ENCODE measurements at regions not wholly inside any gene's neighbourhood (a gene's known extent, or its start where the extent isn't known, plus 50 kb on each side); places are given as distances from the start of the nearest gene placed in this dataset.
A peak's percentile ranks its signal among the peaks of the same experiment; 100 is the strongest.

DNA sequence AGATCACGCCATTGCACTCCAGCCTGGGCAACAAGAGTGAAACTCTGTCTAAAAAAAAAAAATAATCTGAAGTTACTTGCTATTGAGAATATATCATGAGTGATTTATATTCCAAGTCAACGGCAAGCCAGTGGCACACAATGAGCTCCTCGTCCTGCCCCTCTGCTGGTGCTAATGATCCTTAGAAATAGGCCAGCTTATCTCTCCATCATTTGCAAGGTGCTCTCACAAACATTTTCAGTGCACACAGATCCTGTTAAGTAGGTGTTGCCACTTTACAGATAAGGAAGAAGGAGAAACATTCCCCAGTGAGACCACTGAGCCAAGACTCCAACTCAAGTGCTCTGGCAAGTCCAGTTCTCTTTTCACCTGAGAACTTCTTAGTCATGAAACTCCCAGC is 91.3 kb upstream of the GPR45 start:
- intact Hi-C loops (cut with DNase I): no loop called here
- DNase-seq: no peak

DNA sequence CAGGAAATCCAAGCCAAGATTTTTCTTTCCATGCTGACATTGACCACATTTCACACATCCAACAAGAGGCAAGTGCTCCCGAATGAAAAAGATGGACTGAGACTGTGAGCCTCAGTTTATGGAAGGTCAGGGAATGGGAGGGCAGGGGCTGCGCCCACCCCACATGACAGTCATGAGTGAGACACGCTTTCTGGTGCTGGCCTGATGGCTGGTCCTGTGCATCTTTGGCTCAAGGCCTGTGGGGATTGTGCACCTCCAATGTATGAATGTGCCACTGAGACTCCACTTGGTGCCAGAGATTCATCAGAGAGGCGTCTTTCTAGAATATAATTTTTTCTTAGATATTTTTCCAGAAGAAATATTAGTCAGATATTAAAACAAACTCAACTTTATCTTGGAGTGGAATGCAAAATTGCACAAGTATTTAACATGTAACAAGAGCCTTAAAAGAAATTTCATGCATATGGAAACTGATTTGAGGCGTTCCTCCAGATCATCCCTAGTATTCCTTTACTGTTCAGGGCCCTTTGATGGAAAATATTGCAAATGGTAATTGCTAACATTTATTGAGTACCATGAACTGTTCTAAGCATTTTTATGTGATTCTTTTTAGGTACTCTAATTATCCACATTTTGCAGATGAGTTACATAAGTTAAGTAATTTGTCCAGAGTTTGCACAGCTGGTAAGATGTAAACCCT is 87.3 kb upstream of the GPR45 start:
- DNase-seq: no peak
- intact Hi-C loops (cut with DNase I): no loop called here

DNA sequence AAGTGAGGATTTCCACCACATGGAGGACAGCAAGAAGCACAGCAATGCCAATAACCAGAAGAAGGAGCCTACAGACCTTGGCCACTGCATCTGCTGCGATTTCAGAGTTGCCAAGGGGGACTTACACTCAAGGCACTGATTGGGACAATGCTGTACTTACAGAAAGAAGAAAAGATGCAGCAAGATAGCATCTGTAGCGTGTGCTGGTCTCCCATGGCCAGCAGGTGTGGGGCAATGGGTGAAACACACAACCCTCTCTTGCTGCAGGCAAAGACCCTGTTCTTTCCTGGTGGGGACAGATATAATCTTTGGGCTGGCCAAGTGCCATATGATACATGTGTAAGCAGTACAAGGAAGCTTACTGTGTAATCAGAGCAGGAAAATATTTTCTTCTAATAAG is 85.4 kb upstream of the GPR45 start:
- intact Hi-C loops (cut with DNase I): no loop called here
- no peak for DNase-seq

DNA sequence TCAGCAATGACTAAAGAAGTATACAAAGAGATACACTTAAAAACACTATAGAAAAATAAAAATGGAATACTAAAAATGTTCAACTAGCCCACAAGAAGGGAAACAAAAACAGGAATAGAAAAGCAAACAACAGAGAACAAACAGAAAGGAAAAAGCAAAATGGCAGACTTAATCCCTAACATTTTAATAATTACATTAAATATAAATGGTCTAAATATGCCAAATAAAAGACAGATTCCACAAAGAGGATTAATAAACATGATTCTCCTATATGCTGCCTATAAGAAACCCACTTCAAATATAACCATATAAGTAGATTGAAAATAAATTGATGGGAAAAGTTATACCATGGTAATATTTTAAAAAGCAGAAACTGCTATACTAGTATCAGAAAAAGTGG is 83.5 kb upstream of the GPR45 start:
- no peak for DNase-seq
- intact Hi-C loops (cut with DNase I): no loop called here

DNA sequence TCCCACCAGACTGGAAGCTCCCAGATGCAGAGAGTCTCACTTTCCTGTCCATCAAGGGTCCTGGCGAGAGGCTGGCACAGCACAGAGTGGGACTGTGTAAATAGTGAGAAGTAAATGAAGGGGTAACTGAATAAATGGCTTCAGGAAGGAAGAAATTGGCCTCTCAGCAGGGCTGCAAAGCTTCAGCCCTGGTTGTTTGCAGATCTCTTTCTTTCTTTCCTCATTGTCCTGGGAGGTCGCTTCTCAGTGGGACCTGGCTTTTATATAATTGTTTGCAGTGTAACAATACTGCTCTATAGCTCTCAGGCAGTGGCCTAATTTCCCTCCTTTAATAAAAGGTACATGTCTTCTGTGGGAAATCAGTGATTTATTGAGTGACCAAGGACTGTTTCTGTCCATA is 74.9 kb upstream of the GPR45 start:
- intact Hi-C loops (cut with DNase I): no loop called here
- DNase-seq: no peak

DNA sequence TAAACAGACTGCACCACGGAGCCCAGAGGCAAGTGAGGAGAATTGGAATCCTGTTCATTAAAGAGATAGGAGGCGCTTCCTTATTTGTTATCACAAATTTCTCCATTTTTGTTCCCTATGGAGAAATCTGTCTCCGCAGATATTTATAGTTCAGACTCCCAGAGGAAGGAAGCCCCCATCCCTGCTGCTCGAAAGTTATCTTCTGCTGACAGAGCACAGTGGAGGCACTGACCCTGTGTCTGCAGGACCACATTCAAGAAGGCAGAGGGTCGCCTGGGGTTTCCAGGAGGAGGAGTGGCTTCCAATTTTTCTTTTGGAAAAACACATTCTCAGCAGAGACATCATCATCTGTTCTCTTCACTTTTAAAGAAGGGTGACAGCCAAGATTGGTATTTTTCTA is 73.0 kb upstream of the GPR45 start:
- no peak for DNase-seq
- intact Hi-C loops (cut with DNase I): no loop called here

DNA sequence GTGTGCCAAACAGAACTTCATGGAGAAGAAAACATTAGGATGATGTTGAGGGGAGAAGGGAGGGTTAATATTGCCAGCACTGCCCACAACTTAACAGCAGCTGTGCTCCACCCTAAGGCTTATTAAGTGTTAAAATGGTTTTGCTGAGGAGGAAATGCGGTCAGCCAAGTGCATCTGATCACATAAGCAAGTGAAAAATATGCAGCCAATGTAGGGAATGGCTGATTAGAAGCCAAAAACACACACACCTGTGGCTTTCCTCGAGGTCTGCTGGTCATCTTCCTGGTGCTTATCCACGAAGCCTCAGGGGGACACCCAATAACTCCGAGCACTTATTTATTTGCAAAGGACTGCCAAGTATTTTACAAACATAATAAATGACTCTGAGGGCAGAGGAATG is 66.3 kb upstream of the GPR45 start:
- intact Hi-C loops (cut with DNase I): no loop called here
- no peak for DNase-seq

DNA sequence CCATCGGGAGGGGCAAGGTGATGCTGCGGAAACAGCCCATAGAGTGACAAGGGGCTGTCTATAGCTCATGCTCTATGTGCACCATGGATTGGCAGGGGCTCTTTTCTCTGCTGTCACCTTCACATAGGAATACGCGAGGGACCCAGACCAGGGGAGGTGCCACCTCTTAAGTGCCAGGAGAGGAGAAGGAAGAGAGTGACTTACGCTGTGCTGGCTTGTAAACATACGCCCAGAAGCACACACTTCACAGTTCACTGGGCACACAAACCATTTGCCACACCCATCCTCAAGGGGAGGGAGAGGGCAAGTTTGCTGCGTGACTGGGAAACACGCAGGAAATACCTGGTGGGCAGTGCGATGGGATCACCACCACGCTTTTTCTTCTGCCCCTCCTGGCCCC is 65.1 kb upstream of the GPR45 start:
- DNase-seq: no peak
- intact Hi-C loops (cut with DNase I): no loop called here

DNA sequence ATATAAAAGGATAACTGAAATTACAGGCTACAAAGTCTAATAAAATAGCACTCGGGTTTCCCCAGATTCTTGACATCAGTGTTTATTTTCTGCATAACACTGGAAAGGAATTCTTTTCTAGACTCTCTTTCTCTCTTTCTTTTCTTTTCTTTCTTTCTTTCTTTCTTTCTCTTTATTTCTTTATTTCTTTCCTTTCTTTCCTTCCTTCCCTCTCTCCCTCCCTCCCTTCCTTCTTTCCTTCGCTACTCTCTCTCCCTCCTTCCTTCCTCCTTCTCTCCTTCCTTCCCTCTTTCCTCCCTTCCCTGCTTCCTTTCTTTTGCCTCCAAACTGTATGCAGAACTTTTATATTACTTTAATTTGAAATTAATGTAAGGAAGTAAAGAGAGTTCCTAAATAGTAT is 64.5 kb upstream of the GPR45 start:
- intact Hi-C loops (cut with DNase I): no loop called here
- DNase-seq: no peak

DNA sequence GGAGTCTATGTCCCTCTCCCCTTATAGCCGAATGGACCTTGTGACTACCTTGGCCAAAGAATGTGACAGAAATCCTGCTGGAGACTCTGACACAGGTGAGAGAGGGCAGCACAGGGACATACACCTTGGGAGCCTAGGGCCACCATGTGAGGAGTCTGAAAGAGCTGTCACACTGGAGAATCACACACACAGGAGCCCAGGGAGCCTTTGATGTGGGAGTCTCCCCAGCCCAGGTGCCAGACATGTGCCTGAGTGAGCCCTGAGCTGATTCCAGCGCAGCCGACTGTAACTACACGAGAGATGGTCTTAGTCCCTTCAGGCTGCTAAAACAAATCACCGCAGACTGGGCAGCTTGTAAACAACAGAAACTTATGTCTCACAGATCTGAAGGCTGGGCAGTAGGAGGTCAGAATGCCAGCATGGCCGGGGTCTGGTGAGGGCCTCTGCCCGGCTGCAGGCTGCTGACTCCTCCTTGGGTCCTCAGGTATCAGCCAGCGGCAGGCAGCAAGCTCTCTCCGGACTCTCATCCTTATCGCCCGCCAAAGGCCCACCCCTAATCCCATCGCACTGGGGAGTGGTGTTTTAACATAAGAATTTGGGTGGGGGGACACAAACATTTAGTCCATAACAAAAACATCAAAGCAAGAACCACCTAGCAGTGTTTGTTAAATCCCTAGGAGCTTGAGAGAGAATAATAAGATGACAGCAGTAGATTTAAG is 63.8 kb upstream of the GPR45 start:
- intact Hi-C loops (cut with DNase I): no loop called here

DNA sequence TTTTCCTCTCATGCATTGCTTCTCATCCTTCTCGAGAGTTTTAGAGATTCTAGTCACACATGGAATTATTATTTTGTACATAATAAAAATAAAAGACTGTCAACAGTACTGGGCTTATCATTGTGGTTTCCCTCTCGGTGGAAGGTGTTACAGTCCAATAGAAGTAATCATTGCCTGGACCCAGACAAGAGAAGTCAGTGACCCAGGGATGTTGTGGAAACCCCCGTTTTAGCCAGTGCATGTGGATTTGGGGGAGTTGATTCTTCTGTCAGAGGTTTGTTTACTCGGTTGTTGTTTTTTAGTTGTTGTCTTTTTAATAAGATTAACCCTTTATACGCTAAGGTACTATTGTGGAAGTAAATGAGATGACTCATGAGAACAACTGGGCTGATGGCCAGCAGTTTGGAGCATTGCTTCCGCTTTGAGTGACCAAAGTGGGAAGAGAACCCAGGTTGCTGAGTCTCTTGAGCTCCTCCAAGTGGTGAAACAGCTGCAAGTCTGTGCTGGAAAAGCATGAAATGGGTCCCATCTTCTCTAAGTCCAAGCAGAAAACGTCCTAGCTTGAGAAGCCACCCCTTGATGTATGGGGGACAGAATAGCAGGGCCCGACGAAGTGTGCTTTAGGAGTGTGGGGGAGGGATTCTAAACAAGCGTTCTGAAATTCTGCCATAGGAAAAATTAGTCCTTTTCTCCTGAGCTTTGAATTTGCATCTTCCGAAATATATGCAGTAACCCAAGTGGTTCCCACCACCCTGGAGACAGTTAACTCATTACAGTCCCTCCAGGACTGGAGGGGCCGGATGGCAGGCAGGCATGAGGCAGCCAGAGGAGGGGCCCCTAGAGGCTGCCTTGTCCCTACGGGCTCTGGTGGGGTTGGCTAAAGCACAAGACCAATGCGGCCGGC is 61.8 kb upstream of the GPR45 start:
- intact Hi-C loops (cut with DNase I): no loop called here
- peak in 6 of 10 donors; percentile 20 to 84 (median 42) for DNase-seq

More for the DNA sequence above, 63.8 kb upstream of the GPR45 start:
- DNase-seq: no peak

DNA sequence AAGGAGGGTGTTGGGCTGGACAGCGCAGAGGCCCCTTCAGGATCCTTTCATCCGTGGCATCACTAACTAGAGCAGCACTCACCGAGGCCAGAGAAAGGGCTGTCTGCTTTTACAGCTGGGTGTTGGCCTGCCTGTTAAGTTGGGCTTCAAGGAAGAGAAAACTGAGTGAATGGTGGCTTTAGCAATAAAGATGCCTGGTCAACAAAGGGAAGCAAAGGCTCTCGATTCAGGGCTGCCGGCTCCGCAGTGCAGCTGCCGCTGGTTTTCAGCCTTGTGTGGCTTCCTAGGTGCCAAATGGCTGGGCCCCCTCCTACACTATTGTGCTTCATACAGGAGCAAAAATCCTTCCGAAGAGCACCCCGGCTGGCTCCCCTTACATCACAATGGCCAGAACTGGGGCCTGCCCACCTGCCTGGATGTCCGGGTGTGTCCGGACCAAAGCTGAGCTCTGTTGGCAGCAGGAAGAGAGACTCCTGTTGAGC is 61.0 kb upstream of the GPR45 start:
- intact Hi-C loops (cut with DNase I): no loop called here
- peak in 2 of 10 donors; percentile 71 to 82 for DNase-seq

DNA sequence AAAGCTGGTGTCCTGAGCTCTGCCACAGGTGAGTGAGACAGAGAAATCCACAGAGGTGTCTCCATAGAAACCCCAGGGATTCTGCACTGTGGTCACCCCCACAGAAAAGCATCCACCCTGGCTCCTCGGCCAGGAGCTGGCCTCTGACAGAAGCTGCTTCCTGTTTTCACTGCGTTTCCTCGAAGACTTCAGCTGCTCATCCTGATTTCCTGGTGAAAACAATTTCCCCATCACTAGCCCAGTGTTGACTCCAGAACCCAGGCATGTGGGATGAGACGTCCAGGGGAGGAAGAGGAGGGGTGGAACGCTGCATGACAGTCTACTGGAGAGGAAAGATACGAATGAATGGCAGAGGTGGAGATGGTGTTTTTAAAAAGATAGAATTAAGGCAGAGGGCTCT is 60.3 kb upstream of the GPR45 start:
- no peak for DNase-seq
- intact Hi-C loops (cut with DNase I): no loop called here

DNA sequence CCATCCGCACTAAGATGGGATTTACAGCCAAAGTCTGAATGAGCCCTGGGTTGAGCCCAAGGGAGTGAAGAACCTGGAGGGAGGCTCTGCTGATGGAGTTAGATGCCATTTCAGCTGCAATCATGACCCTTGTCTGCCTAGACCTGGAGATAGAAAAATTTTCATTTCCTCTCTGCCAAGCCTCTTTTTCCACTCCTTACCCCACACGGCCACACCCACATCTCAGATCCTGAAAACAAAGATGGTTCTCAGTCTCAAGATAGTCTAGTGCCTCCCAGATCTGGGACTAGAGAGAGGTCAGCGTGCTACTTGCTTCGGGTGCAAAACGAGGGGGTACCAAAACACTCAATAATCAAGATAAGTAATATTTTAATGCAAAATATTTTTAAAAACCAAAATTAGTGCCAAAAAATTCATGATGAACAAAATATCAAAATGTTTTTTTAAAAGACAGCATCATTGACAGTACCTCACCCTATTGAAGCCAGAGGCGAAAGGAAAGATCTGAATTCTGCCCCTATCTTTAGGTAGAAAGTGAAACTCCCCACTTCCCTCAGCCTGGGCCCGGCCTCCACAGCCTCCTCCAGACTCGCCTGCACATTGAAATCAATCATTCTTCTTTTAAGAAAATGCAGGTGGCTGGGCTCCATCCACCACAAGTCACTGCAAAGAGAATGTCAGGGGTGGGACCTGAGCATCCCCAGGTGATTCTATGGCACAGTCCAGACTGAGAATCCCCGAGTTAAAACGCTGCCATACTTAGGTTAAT is 57.8 kb upstream of the GPR45 start:
- no peak for DNase-seq
- intact Hi-C loops (cut with DNase I): no loop called here

DNA sequence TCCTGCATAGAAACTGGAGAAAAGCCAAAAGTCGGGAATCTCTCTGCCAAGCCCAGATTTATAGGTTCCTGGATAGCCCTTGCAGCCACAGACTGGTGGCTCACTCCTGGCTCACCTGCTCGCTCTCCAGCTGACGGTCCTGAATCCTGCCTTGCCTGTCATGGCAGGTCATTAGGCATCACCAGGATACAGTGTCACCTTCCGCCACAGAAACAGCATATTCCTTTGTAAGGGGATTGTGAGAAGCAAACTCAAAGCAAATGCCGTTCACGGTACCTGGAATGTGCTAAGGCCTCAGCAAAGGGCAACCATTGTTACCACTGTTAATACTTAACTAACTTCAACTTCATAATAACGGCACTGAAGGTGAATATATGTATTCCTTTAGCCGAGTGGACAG is 57.1 kb upstream of the GPR45 start:
- intact Hi-C loops (cut with DNase I): no loop called here
- DNase-seq: no peak

DNA sequence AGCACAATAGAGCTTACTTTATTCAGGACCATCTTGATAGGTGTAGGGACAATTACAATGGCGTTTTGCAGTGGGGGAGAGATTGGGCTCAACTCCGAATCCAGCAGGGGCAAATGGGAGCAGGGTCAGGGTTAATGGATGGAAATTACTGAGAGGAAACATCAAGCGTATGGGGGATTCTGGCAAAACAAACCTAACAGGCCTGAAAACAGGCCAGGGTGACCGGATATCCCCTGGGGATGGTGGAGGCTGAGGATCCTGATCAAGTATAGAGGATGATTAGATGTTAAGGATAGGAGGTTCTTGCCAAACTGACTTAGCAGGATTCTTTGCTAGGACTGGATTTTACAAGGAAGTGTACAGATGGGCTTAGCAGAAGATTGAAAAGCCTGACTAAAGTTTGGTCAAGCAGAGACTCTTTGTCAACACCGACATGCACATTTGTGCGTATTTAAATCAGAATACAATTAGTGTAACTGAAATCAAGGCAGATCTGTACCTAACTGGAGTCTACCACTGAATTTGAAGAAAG is 54.5 kb upstream of the GPR45 start:
- DNase-seq: no peak
- intact Hi-C loops (cut with DNase I): no loop called here

DNA sequence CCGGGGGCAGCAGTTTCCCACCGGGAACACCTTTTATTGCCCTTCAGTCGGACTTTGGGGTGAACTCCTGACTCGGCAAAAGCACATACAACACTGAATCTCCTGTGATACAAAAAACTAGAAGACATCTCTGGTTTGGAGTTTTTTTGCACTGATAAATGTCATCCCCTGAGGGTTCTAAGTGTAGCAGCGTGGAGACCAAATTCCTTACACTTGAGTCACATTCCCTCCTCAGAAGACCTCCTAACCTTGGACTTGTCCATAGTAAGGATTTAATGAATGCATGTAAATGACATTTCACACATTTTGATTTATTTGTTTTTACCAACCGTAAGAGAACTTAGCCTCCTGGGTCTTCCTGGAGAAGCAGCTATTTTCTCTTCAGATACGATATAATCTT is 54.0 kb upstream of the GPR45 start:
- intact Hi-C loops (cut with DNase I): no loop called here
- no peak for DNase-seq

DNA sequence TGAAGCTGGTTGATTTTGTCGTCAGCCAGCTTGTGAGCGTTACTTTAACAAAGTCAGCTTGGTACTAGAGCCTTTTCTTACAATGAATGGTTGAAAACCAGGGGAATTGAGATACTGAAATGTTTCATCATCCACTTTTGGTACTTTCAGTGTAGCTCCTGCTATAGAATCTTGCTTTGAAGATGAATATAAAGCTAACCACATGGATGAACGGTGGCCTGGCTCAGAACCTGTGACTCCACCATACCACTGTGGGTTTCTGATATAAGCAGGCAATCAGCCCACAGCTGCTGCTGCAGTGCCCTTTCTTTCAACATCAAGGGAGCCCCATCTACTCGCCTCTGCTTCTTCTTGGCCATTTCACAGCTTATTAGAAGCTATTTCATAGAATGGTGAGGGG is 53.2 kb upstream of the GPR45 start:
- intact Hi-C loops (cut with DNase I): no loop called here
- no peak for DNase-seq
